ENCODE measurements at regions not wholly inside any gene's neighbourhood (a gene's known extent, or its start where the extent isn't known, plus 50 kb on each side); places are given as distances from the start of the nearest gene placed in this dataset.
"Not testable (repeated sequence)": the region's sequence is repeated elsewhere in the genome, so short reads cannot be mapped to it uniquely, and the experiment has no call there.

- no peak for DNase-seq (ENCODE audit: low read depth, low spot score)
- no peak overlapping the region for H3K4me3 ChIP-seq (ENCODE audit: low read length)
Observed at GRCh38 chr7:120079704-120080103, 193.3 kb upstream of the KCND2 start.

- H3K4me3 ChIP-seq (ENCODE audit: low read length); DNase-seq (ENCODE audit: low read depth, low spot score): not testable (repeated sequence)
Observed at GRCh38 chr7:120086468-120086867, 186.5 kb upstream of the KCND2 start.

DNA sequence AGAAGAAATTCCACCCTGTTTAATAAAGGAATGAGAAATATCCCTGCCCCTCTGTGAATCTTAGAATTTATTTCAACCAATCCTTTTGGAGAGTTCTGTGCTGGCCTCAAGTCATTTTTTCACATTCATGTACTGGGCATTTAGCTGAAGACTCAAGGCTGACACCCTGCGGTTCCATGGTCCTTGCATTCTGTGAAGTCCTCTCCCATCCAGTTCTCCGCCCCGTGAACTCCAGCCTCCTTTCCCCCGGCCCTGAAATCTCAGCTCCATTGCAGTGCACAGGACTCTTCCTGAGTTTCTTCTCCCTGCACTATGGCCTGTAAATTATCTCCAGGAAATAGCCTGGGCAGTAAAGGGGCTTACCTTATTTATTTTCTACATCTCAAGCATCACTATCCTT is 183.0 kb upstream of the KCND2 start:
- H3K4me3 ChIP-seq (ENCODE audit: low read length) = no peak overlapping the region
- DNase-seq (ENCODE audit: low read depth, low spot score) = no peak

DNA sequence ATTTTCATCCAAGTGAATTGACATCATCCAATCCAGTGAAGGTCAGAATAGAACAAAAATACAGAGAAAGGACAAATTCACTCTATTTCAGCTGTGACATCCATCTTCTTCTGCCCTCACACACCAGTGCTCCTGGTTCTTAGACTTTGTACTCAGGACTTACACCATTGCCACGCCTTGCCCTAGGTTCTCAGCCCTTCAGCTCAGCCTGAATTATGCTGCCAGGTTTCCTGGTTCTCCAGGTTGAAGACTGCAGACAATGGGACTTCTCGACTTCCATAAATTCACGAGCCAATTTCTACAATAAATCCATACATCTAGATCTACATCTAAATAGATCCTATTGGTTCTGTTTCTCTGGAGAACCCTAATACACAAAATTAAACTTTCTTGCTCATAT is 181.2 kb upstream of the KCND2 start:
- DNase-seq (ENCODE audit: low read depth, low spot score) = no peak
- no peak overlapping the region for H3K4me3 ChIP-seq (ENCODE audit: low read length)

GRCh38 chr7:120097020-120097419 is 176.0 kb upstream of the KCND2 start:
- DNase-seq (ENCODE audit: low read depth, low spot score) = no peak
- no peak overlapping the region for H3K4me3 ChIP-seq (ENCODE audit: low read length)

GRCh38 chr7:120097774-120098173 is 175.2 kb upstream of the KCND2 start:
- no peak for DNase-seq (ENCODE audit: low read depth, low spot score)
- H3K4me3 ChIP-seq (ENCODE audit: low read length) = no peak overlapping the region

DNA sequence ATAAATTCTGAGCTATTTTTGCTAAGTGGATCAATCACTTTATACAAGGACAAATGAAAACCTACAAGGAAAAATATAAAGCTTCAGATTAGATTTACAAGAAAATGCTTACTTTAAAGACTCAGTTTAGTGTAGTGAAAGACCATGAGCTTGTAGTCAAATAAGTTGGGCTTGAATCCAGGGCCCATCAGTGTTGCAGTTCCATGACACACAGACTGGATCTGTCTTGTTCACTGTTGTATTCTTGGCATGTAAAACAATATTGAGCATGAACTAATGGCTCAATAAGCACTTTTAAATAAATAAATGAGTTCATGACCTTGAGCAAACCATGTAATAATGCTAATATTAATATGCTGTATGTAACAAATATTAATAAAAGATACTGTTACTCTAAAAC is 164.6 kb upstream of the KCND2 start:
- no peak for DNase-seq (ENCODE audit: low read depth, low spot score)
- no peak overlapping the region for H3K4me3 ChIP-seq (ENCODE audit: low read length)

- no peak for DNase-seq (ENCODE audit: low read depth, low spot score)
- H3K4me3 ChIP-seq (ENCODE audit: low read length) = no peak overlapping the region
Observed at GRCh38 chr7:120110169-120110568, 162.8 kb upstream of the KCND2 start.

- no peak for DNase-seq (ENCODE audit: low read depth, low spot score)
- H3K4me3 ChIP-seq (ENCODE audit: low read length) = no peak overlapping the region
Observed at GRCh38 chr7:120114626-120115025, 158.3 kb upstream of the KCND2 start.

- DNase-seq (ENCODE audit: low read depth, low spot score) = no peak
- H3K4me3 ChIP-seq (ENCODE audit: low read length) = no peak overlapping the region
Observed at GRCh38 chr7:120123528-120123927, 149.4 kb upstream of the KCND2 start.

DNA sequence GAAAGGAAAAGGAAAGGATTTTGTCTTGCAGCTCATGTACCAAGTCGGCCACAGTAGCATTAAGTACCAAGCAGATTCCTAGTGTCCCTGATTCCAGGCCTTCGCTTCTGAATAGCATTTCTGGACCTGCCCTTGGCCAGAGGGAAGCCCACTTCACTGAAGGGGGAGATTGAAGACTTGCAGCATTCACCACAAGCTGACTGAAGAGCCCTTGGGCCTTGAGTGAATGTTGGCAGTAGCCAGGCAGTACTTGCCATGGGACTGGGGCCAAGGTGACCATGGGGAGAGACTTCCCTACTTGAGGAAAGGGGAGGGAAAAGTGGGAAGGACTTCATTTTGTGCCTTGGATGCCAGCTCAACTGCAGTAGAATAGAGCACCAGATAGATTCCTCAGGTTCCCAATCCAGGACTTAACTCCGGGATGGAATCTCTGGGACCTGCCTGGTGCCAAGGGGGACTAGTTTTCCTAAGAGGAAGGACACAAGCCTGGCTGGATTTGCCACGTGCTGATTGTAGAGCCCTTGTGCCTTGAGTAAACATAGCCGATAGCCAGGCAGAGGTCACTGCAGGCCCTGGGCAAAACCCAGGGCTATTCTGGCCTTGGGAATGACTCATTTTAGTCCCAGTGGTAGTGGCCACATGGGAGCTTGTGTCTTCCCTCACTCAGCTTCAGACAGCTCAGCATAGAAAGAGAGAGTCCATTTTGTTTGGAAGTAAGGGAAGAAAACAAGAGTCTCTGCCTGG is 141.7 kb upstream of the KCND2 start:
- DNase-seq (ENCODE audit: low read depth, low spot score) = no peak
- no peak overlapping the region for H3K4me3 ChIP-seq (ENCODE audit: low read length)

DNA sequence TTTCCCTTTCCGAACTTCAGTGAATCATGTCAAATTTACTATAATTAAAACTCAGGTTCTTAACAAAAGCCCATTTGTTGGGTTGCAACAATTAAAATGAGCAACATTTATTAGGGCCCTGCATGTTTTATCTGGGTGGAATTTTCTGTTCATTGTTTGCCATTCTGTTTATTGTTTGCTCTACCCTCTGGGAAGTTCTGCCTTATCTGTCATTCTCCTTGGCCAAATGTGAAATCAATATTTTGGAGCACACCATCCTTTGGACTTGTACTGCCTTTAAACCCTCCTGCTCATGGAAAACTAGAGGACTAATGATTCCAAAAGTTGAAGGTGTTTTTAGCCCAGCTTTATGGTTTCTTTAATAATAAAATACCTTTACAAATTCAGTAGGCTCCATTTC is 134.5 kb upstream of the KCND2 start:
- no peak overlapping the region for H3K4me3 ChIP-seq (ENCODE audit: low read length)
- no peak for DNase-seq (ENCODE audit: low read depth, low spot score)

GRCh38 chr7:120156476-120156875 is 116.5 kb upstream of the KCND2 start:
- no peak for DNase-seq (ENCODE audit: low read depth, low spot score)
- no peak overlapping the region for H3K4me3 ChIP-seq (ENCODE audit: low read length)

GRCh38 chr7:120160166-120160565 is 112.8 kb upstream of the KCND2 start:
- no peak overlapping the region for H3K4me3 ChIP-seq (ENCODE audit: low read length)
- DNase-seq (ENCODE audit: low read depth, low spot score) = no peak

- H3K4me3 ChIP-seq (ENCODE audit: low read length) = no peak overlapping the region
- no peak for DNase-seq (ENCODE audit: low read depth, low spot score)
Observed at GRCh38 chr7:120163449-120163848, 109.5 kb upstream of the KCND2 start.

DNA sequence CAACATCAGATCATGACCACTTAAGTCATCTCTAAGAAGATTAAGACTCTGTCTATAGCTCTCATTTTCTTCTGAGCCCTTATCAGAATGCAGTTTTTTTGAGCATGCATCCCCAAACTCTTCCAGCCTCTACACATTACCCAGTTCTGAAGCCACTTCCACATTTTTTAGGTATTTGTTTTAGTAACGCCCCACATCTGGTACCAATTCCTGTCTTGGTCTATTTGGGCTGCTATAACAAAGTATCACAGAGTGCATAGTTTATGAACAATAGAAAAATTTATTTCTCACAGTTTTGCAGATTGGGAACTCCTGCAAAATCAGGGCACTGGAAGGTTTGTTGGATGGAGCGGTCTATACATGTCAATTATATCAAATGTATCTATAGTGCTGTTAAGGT is 107.7 kb upstream of the KCND2 start:
- DNase-seq (ENCODE audit: low read depth, low spot score) = no peak
- no peak overlapping the region for H3K4me3 ChIP-seq (ENCODE audit: low read length)

- DNase-seq (ENCODE audit: low read depth, low spot score) = no peak
- no peak overlapping the region for H3K4me3 ChIP-seq (ENCODE audit: low read length)
Observed at GRCh38 chr7:120168066-120168465, 104.9 kb upstream of the KCND2 start.

- H3K4me3 ChIP-seq (ENCODE audit: low read length) = no peak overlapping the region
- DNase-seq (ENCODE audit: low read depth, low spot score) = no peak
Observed at GRCh38 chr7:120169996-120170783, 102.8 kb upstream of the KCND2 start.

DNA sequence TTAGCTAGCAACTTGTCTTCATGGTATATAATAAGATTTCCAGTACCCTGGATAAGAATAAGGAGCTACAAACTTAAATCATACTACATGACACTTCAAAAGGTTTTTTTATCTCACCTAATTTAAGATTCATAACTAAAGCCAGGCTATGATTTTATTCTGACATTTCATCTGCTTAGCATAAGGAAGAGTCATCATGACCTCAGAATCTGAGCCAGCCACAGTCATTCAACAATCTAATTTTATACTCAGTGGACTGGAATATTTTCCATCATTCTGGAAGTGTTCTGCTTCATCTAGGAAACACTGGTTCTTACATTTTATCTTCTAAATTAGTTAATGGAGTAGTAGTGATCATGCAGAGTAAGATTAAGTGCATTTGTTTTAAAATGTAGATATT is 102.1 kb upstream of the KCND2 start:
- no peak overlapping the region for H3K4me3 ChIP-seq (ENCODE audit: low read length)
- DNase-seq (ENCODE audit: low read depth, low spot score) = no peak

GRCh38 chr7:120171406-120171805 is 101.6 kb upstream of the KCND2 start:
- no peak for DNase-seq (ENCODE audit: low read depth, low spot score)

DNA sequence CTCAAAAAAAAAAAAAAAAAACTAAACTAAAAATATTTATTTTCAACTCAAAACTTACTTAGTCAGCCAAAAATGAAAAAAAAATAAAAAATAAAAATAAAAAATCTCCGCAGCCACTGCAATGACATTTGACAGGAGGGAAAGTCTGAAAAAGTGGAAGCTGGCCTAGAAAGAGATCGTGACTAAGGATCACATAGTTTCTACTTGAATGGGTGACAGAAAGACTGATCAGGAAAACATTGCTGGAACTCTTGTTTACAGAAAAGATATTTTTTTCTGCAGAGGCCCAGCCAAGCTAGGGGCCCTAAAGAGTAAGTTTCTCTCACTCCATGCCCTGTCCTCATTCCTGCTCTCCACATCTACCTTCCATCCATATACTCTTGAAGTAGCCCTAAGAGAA is 92.8 kb upstream of the KCND2 start:
- no peak for DNase-seq (ENCODE audit: low read depth, low spot score)
- no peak overlapping the region for H3K4me3 ChIP-seq (ENCODE audit: low read length)

More at GRCh38 chr7:120171406-120171805, 101.6 kb upstream of the KCND2 start:
- no peak overlapping the region for H3K4me3 ChIP-seq (ENCODE audit: low read length)
